Loucy (cell line): ENCODE measurements at regions not wholly inside any gene's neighbourhood (a gene's known extent, or its start where the extent isn't known, plus 50 kb on each side); places are given as distances from the start of the nearest gene placed in this dataset.

Experiments
- H2AFZ ChIP-seq: fragments of 200-600 bp; sonication (generic); 2 replicates; pipeline ENCODE4 v1.6.0; 2016; ENCODE audit warnings: antibody characterized with exemption, mild to moderate bottlenecking, low read length, moderate library complexity
- H3F3A ChIP-seq: fragments of 200-600 bp; 2 replicates; pipeline ENCODE4 v1.6.0; 2016; ENCODE audit warnings: antibody characterized with exemption, low read depth, mild to moderate bottlenecking
- H3K27me3 ChIP-seq: fragments of 200-600 bp; sonication (generic); 2 replicates; pipeline ENCODE4 v1.6.1; 2014; ENCODE audit warnings: low read length, mild to moderate bottlenecking; ENCODE audit not compliant: insufficient read depth, poor library complexity, severe bottlenecking
- H3K36me3 ChIP-seq: fragments of 200-600 bp; sonication (generic); 2 replicates; pipeline ENCODE4 v1.6.1; 2016; ENCODE audit warnings: low read length; ENCODE audit not compliant: insufficient read depth
- H3K4me1 ChIP-seq: fragments of 200-600 bp; sonication (generic); 2 replicates; pipeline ENCODE4 v1.5.1; 2014; ENCODE audit warnings: low read length, mild to moderate bottlenecking; ENCODE audit not compliant: insufficient read depth, poor library complexity, severe bottlenecking
- H3K4me2 ChIP-seq: fragments of 200-600 bp; sonication (generic); 2 replicates; pipeline ENCODE4 v1.6.0; 2014; ENCODE audit warnings: antibody characterized with exemption, low read length, low read depth, mild to moderate bottlenecking; ENCODE audit not compliant: poor library complexity, severe bottlenecking
- H3K4me3 ChIP-seq: fragments of 200-600 bp; sonication (generic); 2 replicates; pipeline ENCODE4 v1.5.1; 2014; ENCODE audit warnings: low read length, mild to moderate bottlenecking, mixed read lengths; ENCODE audit not compliant: poor library complexity, severe bottlenecking
- H3K79me2 ChIP-seq: fragments of 200-600 bp; sonication (generic); 2 replicates; pipeline ENCODE4 v1.6.1; 2014; ENCODE audit warnings: low read length; ENCODE audit not compliant: insufficient read depth
- H3K9ac ChIP-seq: fragments of 200-600 bp; sonication (generic); 2 replicates; pipeline ENCODE4 v1.6.0; 2014; ENCODE audit warnings: mild to moderate bottlenecking, low read depth, low read length, moderate library complexity; ENCODE audit not compliant: poor library complexity, severe bottlenecking
- H3K9me2 ChIP-seq: fragments of 200-600 bp; sonication (generic); replicated peaks from 2 replicates; pipeline ENCODE4 v1.6.1; 2016; ENCODE audit warnings: low read depth, low read length, mixed read lengths
- H3K9me3 ChIP-seq: fragments of 200-600 bp; sonication (generic); 2 replicates; pipeline ENCODE4 v1.6.1; 2014; ENCODE audit warnings: mild to moderate bottlenecking, antibody characterized with exemption, low read length, low read depth; ENCODE audit not compliant: insufficient read depth
- H4K20me1 ChIP-seq: fragments of 200-600 bp; sonication (generic); 2 replicates; pipeline ENCODE4 v1.6.0; 2014; ENCODE audit warnings: antibody characterized with exemption, low read length, mild to moderate bottlenecking; ENCODE audit not compliant: insufficient read depth, poor library complexity, severe bottlenecking
- EZH2phosphoT487 ChIP-seq: fragments of 200-600 bp; IDR thresholded peaks from 2 replicates; pipeline ENCODE4 v1.6.1; 2018; ENCODE audit warnings: antibody characterized with exemption, mild to moderate bottlenecking, moderate library complexity, borderline replicate concordance
- TF ChIP-seq, protein P1 (sequence below): fragments of 200-600 bp; sonication (generic); conservative IDR thresholded peaks from 2 replicates; pipeline ENCODE4 v1.5.1; 2014; ENCODE audit warnings: mild to moderate bottlenecking, antibody characterized with exemption, low read length

DNA sequence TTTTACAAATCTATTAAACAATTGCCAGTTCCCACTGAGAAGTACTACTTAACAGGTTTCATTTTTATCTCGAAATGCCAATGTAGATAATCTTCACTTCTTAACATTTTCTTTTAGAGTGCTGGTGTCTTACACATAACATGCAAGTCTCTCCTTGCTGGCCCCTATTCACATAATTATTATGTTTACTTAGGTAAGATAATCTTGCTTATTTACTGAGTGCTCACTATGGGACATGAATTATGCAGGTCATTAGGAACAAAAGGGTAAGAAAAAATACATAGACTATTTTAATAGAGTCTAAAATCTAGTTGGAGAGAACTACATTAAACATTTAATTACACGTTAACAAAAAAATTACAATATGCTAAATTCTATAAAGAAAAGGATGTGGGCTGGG, 328.4 kb downstream of the PRR16 start:
- H3K79me2 ChIP-seq = no peaks in the 10 kb centered on the region
- no peak overlapping the region for H3K4me2 ChIP-seq
- H2AFZ ChIP-seq = no peak overlapping the region
- H3K27me3 ChIP-seq = no peaks in the 10 kb centered on the region
- H4K20me1 ChIP-seq = no peaks in the 10 kb centered on the region
- H3K4me3 ChIP-seq = no peak overlapping the region
- H3K9me3 ChIP-seq = no peaks in the 10 kb centered on the region
- H3K36me3 ChIP-seq = no peaks in the 10 kb centered on the region
- no peak for TF ChIP-seq EZH2phosphoT487
- TF ChIP-seq, protein P1, sequence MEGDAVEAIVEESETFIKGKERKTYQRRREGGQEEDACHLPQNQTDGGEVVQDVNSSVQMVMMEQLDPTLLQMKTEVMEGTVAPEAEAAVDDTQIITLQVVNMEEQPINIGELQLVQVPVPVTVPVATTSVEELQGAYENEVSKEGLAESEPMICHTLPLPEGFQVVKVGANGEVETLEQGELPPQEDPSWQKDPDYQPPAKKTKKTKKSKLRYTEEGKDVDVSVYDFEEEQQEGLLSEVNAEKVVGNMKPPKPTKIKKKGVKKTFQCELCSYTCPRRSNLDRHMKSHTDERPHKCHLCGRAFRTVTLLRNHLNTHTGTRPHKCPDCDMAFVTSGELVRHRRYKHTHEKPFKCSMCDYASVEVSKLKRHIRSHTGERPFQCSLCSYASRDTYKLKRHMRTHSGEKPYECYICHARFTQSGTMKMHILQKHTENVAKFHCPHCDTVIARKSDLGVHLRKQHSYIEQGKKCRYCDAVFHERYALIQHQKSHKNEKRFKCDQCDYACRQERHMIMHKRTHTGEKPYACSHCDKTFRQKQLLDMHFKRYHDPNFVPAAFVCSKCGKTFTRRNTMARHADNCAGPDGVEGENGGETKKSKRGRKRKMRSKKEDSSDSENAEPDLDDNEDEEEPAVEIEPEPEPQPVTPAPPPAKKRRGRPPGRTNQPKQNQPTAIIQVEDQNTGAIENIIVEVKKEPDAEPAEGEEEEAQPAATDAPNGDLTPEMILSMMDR = no peak
- no peak overlapping the region for H3K9ac ChIP-seq
- no peaks in the 10 kb centered on the region for H3K4me1 ChIP-seq
- no peaks in the 10 kb centered on the region for H3F3A ChIP-seq
- H3K9me2 ChIP-seq = no peaks in the 10 kb centered on the region

DNA sequence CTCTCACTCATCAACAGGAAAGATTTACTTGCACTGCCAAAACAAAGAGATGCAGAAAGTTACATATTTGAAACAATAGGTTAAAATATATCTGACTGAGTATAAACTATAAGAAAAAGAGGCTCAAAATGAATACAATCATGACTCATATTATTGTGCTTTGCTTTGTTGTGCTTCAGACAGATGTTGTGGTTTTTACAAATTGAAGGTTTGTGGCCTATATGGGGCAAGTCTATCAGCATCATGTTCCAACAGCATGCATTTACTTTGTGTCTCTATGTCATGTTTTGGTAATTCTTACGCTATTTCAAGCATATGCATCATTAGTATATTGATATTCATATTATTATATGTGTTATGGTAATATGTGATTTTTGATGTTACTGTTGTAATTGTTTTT, 330.0 kb downstream of the PRR16 start:
- Histone ChIP-seq H3K4me3 (no peak overlapping the region), H4K20me1 (no peaks in the 10 kb centered on the region), H2AFZ (no peak overlapping the region), H3F3A (no peaks in the 10 kb centered on the region), H3K9me3 (no peaks in the 10 kb centered on the region), H3K9me2 (no peaks in the 10 kb centered on the region), H3K9ac (no peak overlapping the region), H3K27me3 (no peaks in the 10 kb centered on the region), H3K4me1 (no peaks in the 10 kb centered on the region), H3K36me3 (no peaks in the 10 kb centered on the region), H3K79me2 (no peaks in the 10 kb centered on the region), H3K4me2 (no peak overlapping the region)
- no peak for TF ChIP-seq EZH2phosphoT487
- TF ChIP-seq, protein P1 = no peak

DNA sequence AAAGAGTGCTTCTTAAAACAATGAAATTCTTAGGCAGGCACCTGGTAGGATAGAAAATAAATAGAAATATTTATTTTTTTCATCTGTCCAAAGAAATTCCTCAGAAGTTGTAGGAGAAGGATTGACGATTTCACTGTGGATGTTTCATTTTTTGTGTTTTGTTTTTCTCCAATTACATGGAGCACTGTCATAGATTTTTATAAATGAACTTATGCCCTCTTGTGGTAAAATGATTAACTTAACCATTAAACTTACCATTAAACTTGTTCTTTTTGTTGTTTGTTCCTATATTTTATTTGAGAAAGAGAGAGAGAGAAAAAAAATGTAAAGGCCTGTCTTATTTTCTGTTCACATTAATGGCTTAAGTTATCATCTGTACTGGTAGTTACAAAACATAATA, 339.2 kb downstream of the PRR16 start:
- H3K4me1 ChIP-seq = no peaks in the 10 kb centered on the region
- no peak overlapping the region for H3K9ac ChIP-seq
- H3K9me3 ChIP-seq = no peaks in the 10 kb centered on the region
- TF ChIP-seq, protein P1 = peak; percentile 47
- TF ChIP-seq EZH2phosphoT487 = no peak
- no peaks in the 10 kb centered on the region for H3K9me2 ChIP-seq
- H3K79me2 ChIP-seq = no peaks in the 10 kb centered on the region
- no peaks in the 10 kb centered on the region for H3K27me3 ChIP-seq
- H3F3A ChIP-seq = no peaks in the 10 kb centered on the region
- no peaks in the 10 kb centered on the region for H4K20me1 ChIP-seq
- H3K36me3 ChIP-seq = no peaks in the 10 kb centered on the region
- H2AFZ ChIP-seq = no peak overlapping the region; the same call in 1 of the 2 replicates
- peak overlapping the region; percentile 31 for H3K4me2 ChIP-seq
- H3K4me3 ChIP-seq = no peak overlapping the region
